ENCODE measurements at regions not wholly inside any gene's neighbourhood (a gene's known extent, or its start where the extent isn't known, plus 50 kb on each side); places are given as distances from the start of the nearest gene placed in this dataset.

GRCh38 chr11:109320595-109320994, 101.4 kb upstream of the C11orf87 start:
- FAIRE-seq (no peak), DNase-seq (ENCODE audit: low read depth) (peak; percentile 86)
- no peak overlapping the region for H3K4me3 ChIP-seq (ENCODE audit: low read depth, low read length)
- no peaks in the 10 kb centered on the region for H3K36me3 ChIP-seq (ENCODE audit: control insufficient read depth, insufficient read depth, low read length)
- no peaks in the 10 kb centered on the region for H3K27me3 ChIP-seq (ENCODE audit: control insufficient read depth, insufficient read depth, low read length)
- no peak for TF ChIP-seq CTCF (IDR thresholded peaks at IDR 0.05; ENCODE audit: insufficient read depth, low read length, severe bottlenecking)

- no peak for TF ChIP-seq CTCF (IDR thresholded peaks at IDR 0.05; ENCODE audit: insufficient read depth, low read length, severe bottlenecking)
- no peak for DNase-seq (ENCODE audit: low read depth)
- no peak overlapping the region for H3K4me3 ChIP-seq (ENCODE audit: low read depth, low read length)
- no peaks in the 10 kb centered on the region for H3K27me3 ChIP-seq (ENCODE audit: control insufficient read depth, insufficient read depth, low read length)
- FAIRE-seq, result no peak
- no peaks in the 10 kb centered on the region for H3K36me3 ChIP-seq (ENCODE audit: control insufficient read depth, insufficient read depth, low read length)
These were observed 95.2 kb upstream of the C11orf87 start for GRCh38 chr11:109326781-109327180.

- peak; percentile 18 for DNase-seq (ENCODE audit: low read depth)
These were observed 92.3 kb upstream of the C11orf87 start for GRCh38 chr11:109329716-109330115.

GRCh38 chr11:109338131-109338530, 83.9 kb upstream of the C11orf87 start:
- H3K36me3 ChIP-seq (ENCODE audit: control insufficient read depth, insufficient read depth, low read length), result no peaks in the 10 kb centered on the region
- TF ChIP-seq CTCF (IDR thresholded peaks at IDR 0.05; ENCODE audit: insufficient read depth, low read length, severe bottlenecking), result no peak
- FAIRE-seq, result no peak
- no peak for DNase-seq (ENCODE audit: low read depth)
- no peaks in the 10 kb centered on the region for H3K27me3 ChIP-seq (ENCODE audit: control insufficient read depth, insufficient read depth, low read length)
- H3K4me3 ChIP-seq (ENCODE audit: low read depth, low read length), result no peak overlapping the region

More at GRCh38 chr11:109329716-109330115, 92.3 kb upstream of the C11orf87 start:
- no peak for TF ChIP-seq CTCF (IDR thresholded peaks at IDR 0.05; ENCODE audit: insufficient read depth, low read length, severe bottlenecking)
- no peaks in the 10 kb centered on the region for H3K27me3 ChIP-seq (ENCODE audit: control insufficient read depth, insufficient read depth, low read length)
- H3K4me3 ChIP-seq (ENCODE audit: low read depth, low read length), result no peak overlapping the region
- H3K36me3 ChIP-seq (ENCODE audit: control insufficient read depth, insufficient read depth, low read length), result no peaks in the 10 kb centered on the region
- FAIRE-seq, result no peak

GRCh38 chr11:109342261-109342660, 79.7 kb upstream of the C11orf87 start:
- Histone ChIP-seq H3K27me3 (ENCODE audit: control insufficient read depth, insufficient read depth, low read length) (no peaks in the 10 kb centered on the region), H3K4me3 (ENCODE audit: low read depth, low read length) (no peak overlapping the region), H3K36me3 (ENCODE audit: control insufficient read depth, insufficient read depth, low read length) (no peaks in the 10 kb centered on the region)
- TF ChIP-seq CTCF (IDR thresholded peaks at IDR 0.05; ENCODE audit: insufficient read depth, low read length, severe bottlenecking), result no peak
- FAIRE-seq (peak; percentile 36), DNase-seq (ENCODE audit: low read depth) (peak; percentile 54)

GRCh38 chr11:109343242-109343641, 78.7 kb upstream of the C11orf87 start:
- FAIRE-seq (no peak), DNase-seq (ENCODE audit: low read depth) (no peak)
- Histone ChIP-seq H3K27me3 (ENCODE audit: control insufficient read depth, insufficient read depth, low read length) (no peaks in the 10 kb centered on the region), H3K36me3 (ENCODE audit: control insufficient read depth, insufficient read depth, low read length) (no peaks in the 10 kb centered on the region), H3K4me3 (ENCODE audit: low read depth, low read length) (no peak overlapping the region)
- no peak for TF ChIP-seq CTCF (IDR thresholded peaks at IDR 0.05; ENCODE audit: insufficient read depth, low read length, severe bottlenecking)
